ENCODE measurements at regions not wholly inside any gene's neighbourhood (a gene's known extent, or its start where the extent isn't known, plus 50 kb on each side); places are given as distances from the start of the nearest gene placed in this dataset.

- no peak for TF ChIP-seq POLR2A (IDR thresholded peaks at IDR 0.05)
- no peak for TF ChIP-seq CTCF (IDR thresholded peaks at IDR 0.05)
- no peak for TF ChIP-seq EP300 (IDR thresholded peaks at IDR 0.05)
Observed at GRCh38 chr10:57188846-57189245, 827.8 kb upstream of the ZWINT start.

Measured in sigmoid colon (tissue), 4 donors.